GM19455 (cell line): ENCODE measurements at regions not wholly inside any gene's neighbourhood (a gene's known extent, or its start where the extent isn't known, plus 50 kb on each side); places are given as distances from the start of the nearest gene placed in this dataset.
"Not testable (repeated sequence)": the region's sequence is repeated elsewhere in the genome, so short reads cannot be mapped to it uniquely, and the experiment has no call there.

Experiments used
- ATAC-seq: cut with Tn5 transposase; IDR thresholded peaks from one replicate; pipeline ENCODE4 v1.9.1; 2021; ENCODE audit not compliant: unreplicated experiment

DNA sequence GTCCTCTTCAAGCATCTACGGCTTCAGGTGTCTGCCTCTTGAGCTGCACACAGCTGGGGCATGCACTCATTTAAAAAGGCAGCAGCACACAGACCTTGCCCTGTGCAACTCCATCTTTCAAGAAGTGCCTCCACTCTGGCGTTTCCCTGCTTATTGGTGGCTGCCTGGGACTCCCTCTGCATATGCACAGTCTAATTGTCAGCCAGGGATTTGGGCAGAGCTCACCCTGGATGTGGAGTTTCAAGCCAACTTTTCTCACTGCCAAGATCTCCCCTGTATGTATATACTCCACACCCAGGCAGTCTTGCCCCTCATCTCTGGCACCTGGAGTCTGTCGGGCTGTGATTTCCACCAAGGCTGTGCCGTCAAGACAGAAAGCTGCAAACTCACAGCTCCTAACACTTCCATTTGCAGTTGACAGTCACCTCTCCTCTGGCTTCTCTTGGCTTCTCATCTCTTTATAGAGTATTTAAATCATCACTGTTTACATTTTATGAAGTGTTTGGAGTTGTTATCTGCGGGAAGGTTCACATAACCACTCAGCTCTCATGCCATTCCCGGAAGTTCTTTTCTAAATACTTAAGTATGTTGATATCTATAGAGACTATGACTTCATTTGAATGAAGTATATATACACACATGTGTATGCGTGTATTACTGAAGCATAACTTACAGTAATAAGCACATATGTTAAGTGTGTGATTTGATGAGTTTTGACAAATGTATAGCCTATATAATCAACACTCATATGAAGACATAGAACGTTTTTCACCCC, 128.2 kb downstream of the NPIPB11 start:
- ATAC-seq = not testable (repeated sequence)

DNA sequence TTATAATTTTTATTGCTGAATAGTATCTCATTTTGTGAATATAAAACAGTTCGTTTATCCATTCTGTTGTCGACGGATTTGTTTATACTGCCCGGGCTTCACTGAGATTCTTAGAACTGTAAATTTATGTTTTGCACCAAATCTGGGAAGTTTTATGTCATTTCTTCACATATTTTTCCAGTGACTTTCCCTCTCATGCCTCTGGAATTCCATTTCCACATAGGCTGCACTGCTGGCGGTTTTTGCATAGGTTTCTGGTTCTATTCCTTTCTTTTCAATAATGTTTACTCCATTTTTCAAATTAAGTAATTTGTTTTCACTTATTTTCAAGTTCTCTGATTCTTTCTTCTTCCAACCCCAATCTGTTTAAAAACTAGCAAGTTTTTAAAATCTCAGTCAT, 130.1 kb downstream of the NPIPB11 start:
- ATAC-seq = not testable (repeated sequence)

DNA sequence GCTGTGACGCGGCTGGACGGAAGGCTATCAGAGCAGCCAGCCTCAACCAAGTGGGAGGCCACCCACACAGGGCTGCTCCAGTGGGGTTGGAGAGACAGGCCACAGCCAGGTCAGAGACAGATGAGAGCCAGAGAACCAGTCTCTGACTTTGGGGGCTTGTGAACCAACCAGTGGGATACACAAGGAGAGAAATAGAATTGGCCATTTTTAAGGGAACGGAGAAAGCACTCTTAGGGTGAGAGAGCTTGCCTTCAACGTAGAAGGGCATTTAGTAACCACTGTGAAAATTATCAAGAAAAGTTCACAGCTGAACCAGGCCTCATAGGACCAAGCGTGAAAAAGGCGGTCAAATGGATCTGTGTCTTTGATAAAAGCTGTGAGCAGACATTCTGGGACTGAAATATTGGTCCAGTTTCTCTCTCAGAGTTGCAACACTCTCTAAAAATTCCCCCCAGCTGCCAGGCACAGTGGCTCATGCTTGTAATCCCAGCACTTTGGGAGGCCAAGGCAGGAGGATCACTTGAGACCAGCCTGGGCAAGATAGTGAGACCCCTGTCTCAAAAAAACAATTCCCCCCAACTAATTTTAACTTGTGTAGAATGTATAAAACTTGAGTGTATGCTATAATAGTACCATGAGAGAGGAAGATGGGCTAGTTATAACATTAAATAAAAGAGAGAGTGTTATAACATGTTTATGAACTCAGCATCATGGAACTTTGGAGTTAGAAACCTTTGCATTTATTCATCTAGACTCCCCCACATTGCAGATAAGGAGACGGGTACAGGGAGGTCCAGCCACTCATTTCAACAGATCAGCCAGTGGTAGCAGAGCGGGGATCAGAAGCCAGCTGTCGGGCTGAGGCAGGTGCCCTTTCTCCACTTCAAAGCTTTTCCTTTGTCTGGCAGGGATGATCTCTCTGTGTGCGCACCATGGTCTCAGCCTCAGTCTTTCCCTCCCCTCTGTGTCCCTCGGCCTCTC, 132.2 kb downstream of the NPIPB11 start:
- not testable (repeated sequence) for ATAC-seq

DNA sequence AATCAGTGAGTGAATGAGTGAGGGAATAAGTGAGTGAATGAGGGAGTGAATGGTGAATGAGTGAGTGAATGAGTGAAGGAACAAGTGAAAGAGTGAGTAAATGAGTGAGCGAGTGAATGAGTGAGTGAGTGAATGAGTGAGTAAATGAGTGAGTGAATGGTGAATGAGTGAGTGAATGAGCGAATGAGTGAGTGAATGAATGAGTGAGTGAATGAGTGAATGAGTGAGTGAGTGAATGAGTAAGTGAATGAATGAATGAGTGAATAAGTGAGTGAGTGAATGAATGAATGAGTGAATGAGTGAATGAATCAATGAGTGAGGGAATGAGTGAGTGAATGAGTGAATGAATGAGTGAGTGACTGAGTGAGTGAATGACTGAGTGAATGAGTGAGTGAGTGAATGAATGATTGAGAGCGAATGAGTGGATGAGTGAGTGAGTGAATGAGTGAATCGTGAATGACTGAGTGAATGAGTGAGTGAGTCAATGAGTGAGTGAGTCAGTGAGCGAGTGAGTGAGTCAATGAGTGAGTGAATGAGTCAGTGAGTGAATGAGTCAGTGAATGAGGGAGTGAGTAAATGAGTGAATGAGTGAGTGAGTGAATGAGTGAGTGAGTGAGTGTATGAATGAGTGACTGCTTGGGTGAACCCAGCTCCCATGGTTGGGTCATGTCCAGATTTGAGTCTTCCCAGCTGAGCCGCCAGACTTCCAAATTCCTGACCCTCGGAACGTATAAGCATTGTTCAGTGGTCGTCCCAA, 133.0 kb downstream of the NPIPB11 start:
- not testable (repeated sequence) for ATAC-seq

- ATAC-seq = not testable (repeated sequence)
These were observed 134.5 kb downstream of the NPIPB11 start for GRCh38 chr16:29271721-29272675.

GRCh38 chr16:29270923-29271322, 135.6 kb downstream of the NPIPB11 start:
- ATAC-seq = not testable (repeated sequence)

- ATAC-seq = not testable (repeated sequence)
These were observed 136.5 kb downstream of the NPIPB11 start for GRCh38 chr16:29270033-29270432.

GRCh38 chr16:29269192-29269811, 137.2 kb downstream of the NPIPB11 start:
- ATAC-seq = not testable (repeated sequence)

- ATAC-seq = not testable (repeated sequence)
These were observed 137.7 kb downstream of the NPIPB11 start for GRCh38 chr16:29268785-29269191.

GRCh38 chr16:29268348-29268747, 138.2 kb downstream of the NPIPB11 start:
- not testable (repeated sequence) for ATAC-seq

DNA sequence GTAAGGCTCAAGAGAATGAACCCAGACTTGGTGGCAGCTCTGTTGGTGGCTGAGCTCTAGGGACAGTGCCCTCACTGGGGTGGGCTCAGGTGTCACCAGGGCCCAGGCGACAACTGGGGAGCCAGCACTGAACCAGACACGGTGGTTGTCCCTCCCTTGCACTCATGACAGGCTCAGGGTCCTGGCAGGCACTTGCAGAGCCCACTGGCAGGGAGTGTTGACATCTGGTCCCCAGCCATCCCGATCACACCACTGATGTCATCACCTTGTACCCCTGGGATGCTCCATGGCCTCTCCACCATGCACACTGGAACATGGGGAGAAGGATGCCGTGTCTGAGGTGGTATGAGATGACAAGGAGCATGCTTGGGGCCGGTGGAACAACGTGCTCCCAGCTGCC, 138.6 kb downstream of the NPIPB11 start:
- not testable (repeated sequence) for ATAC-seq

DNA sequence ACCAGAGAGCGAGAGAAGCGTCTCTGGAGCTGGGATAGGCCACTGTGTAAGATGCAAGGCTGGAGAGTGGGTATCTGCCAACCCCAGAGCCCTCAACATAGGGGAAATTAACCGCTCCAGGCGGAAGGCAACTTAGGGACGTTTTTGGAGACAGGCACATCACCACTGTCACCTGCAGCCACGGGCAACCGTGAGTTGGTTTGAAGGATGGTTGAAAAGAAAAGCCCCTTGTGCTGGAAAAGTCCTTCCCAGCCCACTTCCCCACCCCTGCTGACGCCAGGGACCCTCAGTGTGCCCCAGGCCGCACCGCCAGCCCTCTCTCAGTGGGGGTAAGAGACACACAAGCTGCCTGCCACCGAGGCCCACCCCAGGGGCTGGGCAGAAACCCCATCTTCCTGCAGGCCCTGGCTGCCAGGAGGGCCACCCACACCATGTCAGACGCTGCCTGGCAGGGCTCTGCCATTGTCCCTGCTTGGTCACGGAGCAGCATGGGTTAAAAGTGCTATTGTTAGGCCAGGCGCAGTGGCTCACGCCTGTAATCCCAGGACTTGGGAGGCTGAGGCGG, 139.4 kb downstream of the NPIPB11 start:
- ATAC-seq = not testable (repeated sequence)

- not testable (repeated sequence) for ATAC-seq
These were observed 139.9 kb downstream of the NPIPB11 start for GRCh38 chr16:29266612-29267011.

DNA sequence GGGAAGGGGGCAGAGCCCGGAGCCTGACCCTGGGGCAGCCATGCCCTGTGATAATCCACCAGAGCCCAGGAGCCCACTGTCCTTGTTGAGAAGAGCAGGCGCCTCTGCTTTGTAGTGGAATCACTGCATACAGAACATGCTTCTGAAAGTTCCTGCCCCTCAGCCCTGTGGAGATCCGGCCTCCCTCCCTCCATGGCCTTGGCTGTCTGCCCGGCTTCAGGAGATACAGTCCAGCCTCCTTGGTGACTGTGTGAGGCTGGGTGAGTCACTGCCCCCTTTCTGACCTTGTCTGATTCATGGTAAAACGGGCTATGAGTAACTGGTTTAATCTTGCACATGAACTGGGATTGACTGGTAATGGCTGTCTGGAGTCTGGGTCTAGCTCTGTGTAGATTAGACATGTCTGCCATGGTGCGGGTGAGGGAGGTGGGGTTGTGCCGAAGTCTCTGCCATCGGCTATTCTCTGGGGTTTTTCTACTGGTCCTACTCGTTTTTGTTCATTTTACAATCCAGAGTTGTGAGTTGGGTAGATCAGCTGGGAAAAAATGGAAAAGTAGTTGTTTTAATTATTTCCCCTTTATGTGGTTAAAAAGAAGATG, 141.2 kb downstream of the NPIPB11 start:
- ATAC-seq = not testable (repeated sequence)

DNA sequence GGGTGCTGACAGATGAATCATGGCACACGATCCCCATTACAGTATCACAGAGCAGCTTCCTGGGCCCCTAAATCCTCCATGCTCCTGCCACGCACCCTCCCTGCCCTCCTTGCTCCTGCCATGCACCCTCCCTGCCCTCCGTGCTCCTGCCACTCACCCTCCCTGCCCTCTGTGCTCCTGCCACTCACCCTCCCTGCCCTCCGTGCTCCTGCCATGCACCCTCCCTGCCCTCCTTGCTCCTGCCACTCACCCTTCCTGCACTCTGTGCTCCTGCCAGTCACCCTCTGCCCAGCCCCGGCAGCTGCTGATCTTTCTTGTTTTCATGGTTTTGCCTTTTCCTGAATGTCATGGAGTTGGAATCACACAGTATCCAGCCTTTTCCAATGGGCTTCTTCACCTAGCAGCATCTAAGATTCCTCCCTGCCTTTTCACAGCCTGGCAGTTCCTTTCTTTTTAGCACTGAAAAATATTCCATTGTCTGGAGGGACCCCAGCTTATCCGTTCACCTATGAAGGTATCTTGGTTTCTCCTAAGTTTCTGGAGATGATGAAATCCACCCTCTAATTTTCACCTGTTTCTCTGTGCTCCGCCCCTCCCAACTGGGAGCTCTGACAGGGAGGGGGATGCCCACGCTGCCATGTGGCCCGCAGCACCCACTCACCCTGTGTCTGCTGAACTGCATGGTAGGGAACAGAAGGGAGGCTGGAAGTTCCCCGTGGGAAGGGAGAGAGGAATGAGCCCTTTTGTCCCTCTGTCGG, 142.3 kb downstream of the NPIPB11 start:
- ATAC-seq = not testable (repeated sequence)

- not testable (repeated sequence) for ATAC-seq
These were observed 143.8 kb downstream of the NPIPB11 start for GRCh38 chr16:29262725-29263124.

- ATAC-seq = not testable (repeated sequence)
These were observed 144.9 kb downstream of the NPIPB11 start for GRCh38 chr16:29261427-29262248.
